IMR-90 (cell line): ENCODE measurements at regions not wholly inside any gene's neighbourhood (a gene's known extent, or its start where the extent isn't known, plus 50 kb on each side); places are given as distances from the start of the nearest gene placed in this dataset.

Source experiments
- ATAC-seq: fragments of 200-7000 bp; cut with Tn5 transposase; 2 replicates; pipeline ENCODE4 v1.9.1; 2020; ENCODE audit warnings: low read depth, mild to moderate bottlenecking, moderate library complexity
- BruUV-seq: library from RNA; stranded (reverse); fragments of 400-500 nt; replicated peaks from 2 replicates; lab custom pipeline; 2021; lab: Mats Ljungman, UMichigan
- CTCF ChIA-PET: fragments of 300-600 bp; formaldehyde crosslinking; extraction: SDS; loops from one replicate; lab custom pipeline; 2021; ENCODE audit warnings: antibody characterized with exemption; lab: Yijun Ruan, JAX
- POLR2A ChIA-PET: fragments of 300-600 bp; sonication (Branson Sonifier 250); formaldehyde crosslinking; loops from one replicate; lab custom pipeline; 2022; ENCODE audit warnings: antibody characterized with exemption; ENCODE audit not compliant: unreplicated experiment; lab: Charles Lee
- DNase-seq: peaks from one replicate; pipeline ENCODE4 v3.0.0; 2013
- H2AFZ ChIP-seq: replicated peaks from 2 replicates; pipeline ENCODE3; 2013; ENCODE audit warnings: low read length, mild to moderate bottlenecking; ENCODE audit not compliant: poor library complexity
- H2AK5ac ChIP-seq: 2 replicates; pipeline ENCODE4 v1.6.1; 2013; ENCODE audit warnings: low read depth, low read length, inconsistent platforms
- H2AK9ac ChIP-seq: replicated peaks from 2 replicates; pipeline ENCODE3; 2013; ENCODE audit warnings: mild to moderate bottlenecking, low read depth, low read length, moderate library complexity; ENCODE audit not compliant: poor library complexity
- H2BK120ac ChIP-seq: 2 replicates; pipeline ENCODE4 v1.6.1; 2013; ENCODE audit warnings: low read depth, low read length, inconsistent platforms
- H2BK15ac ChIP-seq: 3 replicates; pipeline ENCODE4 v1.6.1; 2013; ENCODE audit warnings: low read depth, low read length, inconsistent platforms
- H2BK20ac ChIP-seq: 2 replicates; pipeline ENCODE4 v1.6.1; 2013; ENCODE audit warnings: low read depth, mild to moderate bottlenecking, inconsistent platforms, low read length, moderate library complexity
- H2BK5ac ChIP-seq: 2 replicates; pipeline ENCODE4 v1.6.1; 2013; ENCODE audit warnings: mild to moderate bottlenecking, low read depth, low read length, inconsistent platforms; ENCODE audit not compliant: poor library complexity, severe bottlenecking
- H3K14ac ChIP-seq: replicated peaks from 2 replicates; pipeline ENCODE4 v1.6.1; 2013; ENCODE audit warnings: low read depth, low read length, inconsistent platforms
- H3K18ac ChIP-seq: 2 replicates; pipeline ENCODE4 v1.6.1; 2013; ENCODE audit warnings: low read depth, low read length, control low read depth
- H3K23ac ChIP-seq: 2 replicates; pipeline ENCODE4 v1.6.1; 2013; ENCODE audit warnings: low read depth, low read length, inconsistent platforms
- H3K27ac ChIP-seq: 2 replicates; pipeline ENCODE4 v1.5.1; 2013; ENCODE audit warnings: mild to moderate bottlenecking, control low read depth, low read length; ENCODE audit not compliant: insufficient read depth
- H3K27me3 ChIP-seq: 2 replicates; pipeline ENCODE4 v1.6.1; 2013; ENCODE audit warnings: low read length; ENCODE audit not compliant: control insufficient read depth, insufficient read depth
- H3K36me3 ChIP-seq: 2 replicates; pipeline ENCODE4 v1.6.1; 2013; ENCODE audit warnings: low read length, mixed read lengths; ENCODE audit not compliant: control insufficient read depth, insufficient read depth
- H3K4ac ChIP-seq: 2 replicates; pipeline ENCODE4 v1.6.1; 2013; ENCODE audit warnings: low read depth, low read length, inconsistent platforms
- H3K4me1 ChIP-seq: 2 replicates; pipeline ENCODE4 v1.6.1; 2013; ENCODE audit warnings: low read length, mixed read lengths; ENCODE audit not compliant: control insufficient read depth, insufficient read depth
- H3K4me2 ChIP-seq: 2 replicates; pipeline ENCODE4 v1.6.1; 2013; ENCODE audit warnings: low read depth, mild to moderate bottlenecking, control low read depth, low read length, moderate library complexity
- H3K4me3 ChIP-seq: 2 replicates; pipeline ENCODE4 v1.5.1; 2013; ENCODE audit warnings: low read depth, mild to moderate bottlenecking, control low read depth, low read length, moderate library complexity; ENCODE audit not compliant: insufficient read depth
- H3K56ac ChIP-seq: 2 replicates; pipeline ENCODE4 v1.6.1; 2013; ENCODE audit warnings: low read length, inconsistent platforms; ENCODE audit not compliant: insufficient read depth; ENCODE audit errors: extremely low read depth
- H3K79me1 ChIP-seq, 2 experiments: 2 replicates each; pipeline ENCODE4 v1.6.1; 2013; ENCODE audit warnings: low read length in 2 of 2, inconsistent platforms in 1 of 2, low read depth in 1 of 2
- H3K9ac ChIP-seq: 2 replicates; pipeline ENCODE4 v1.6.1; 2013; ENCODE audit warnings: low read depth, low read length, control low read depth
- H3K9me1 ChIP-seq: 2 replicates; pipeline ENCODE4 v1.6.1; 2013; ENCODE audit warnings: low read length, inconsistent platforms; ENCODE audit not compliant: insufficient read depth
- H3K9me3 ChIP-seq: 2 replicates; pipeline ENCODE4 v1.6.1; 2013; ENCODE audit warnings: low read length; ENCODE audit not compliant: control insufficient read depth, insufficient read depth
- H4K20me1 ChIP-seq: 2 replicates; pipeline ENCODE4 v1.6.1; 2013; ENCODE audit warnings: low read length, inconsistent platforms; ENCODE audit not compliant: insufficient read depth
- H4K5ac ChIP-seq: 2 replicates; pipeline ENCODE4 v1.6.1; 2013; ENCODE audit warnings: mild to moderate bottlenecking, low read depth, low read length, control low read depth
- H4K8ac ChIP-seq, 2 experiments: 2 replicates each; pipeline ENCODE4 v1.6.1; 2013; ENCODE audit warnings: low read depth in 2 of 2, low read length in 2 of 2, control low read depth in 1 of 2, inconsistent platforms in 1 of 2
- H4K91ac ChIP-seq: 2 replicates; pipeline ENCODE4 v1.6.1; 2013; ENCODE audit warnings: low read depth, low read length, inconsistent platforms; ENCODE audit not compliant: insufficient read depth
- CEBPB ChIP-seq: IDR thresholded peaks from 2 replicates; pipeline ENCODE4 v1.6.1; 2012; ENCODE audit warnings: low read depth, low read length, improper control_type of control experiment
- RAD21 ChIP-seq: IDR thresholded peaks from 2 replicates; pipeline ENCODE4 v1.6.1; 2012; ENCODE audit warnings: low read length, improper control_type of control experiment
- WGBS, 2 experiments: methylation state at CpG; one replicate each; pipeline versions ENCODE4 v1.1.5 to v1.1.7; 2013; ENCODE audit warnings: missing lambda C conversion rate in 2 of 2; ENCODE audit not compliant: insufficient read length in 1 of 2; ENCODE audit errors: extremely low coverage in 2 of 2; 5-methylcytosine and 5-hydroxymethylcytosine counted together
- dilution Hi-C: fragments of 300-500 bp; cut with HindIII; formaldehyde crosslinking; loops from one replicate; pipeline ENCODE4 v1.14.3; 2018; ENCODE audit warnings: low sequenced_read_pairs; ENCODE audit not compliant: unreplicated experiment
- in situ Hi-C: fragments of 300-500 bp; cut with MboI; formaldehyde crosslinking; loops from 3 replicates; pipeline ENCODE4 v1.14.3; 2019; ENCODE audit warnings: low sequenced_read_pairs, inconsistent platforms, mixed read lengths
- intact Hi-C: fragments of 100-400 bp; cut with micrococcal nuclease; formaldehyde crosslinking; loops from 2 replicates; pipeline ENCODE4 v1.10.0; 2022
- TF ChIP-seq, protein P1 (sequence below): fragments of 150-350 bp; IDR thresholded peaks from 2 replicates; pipeline ENCODE4 v1.6.1; 2016; ENCODE audit warnings: low read depth, mild to moderate bottlenecking, low read length, moderate library complexity, borderline replicate concordance

DNA sequence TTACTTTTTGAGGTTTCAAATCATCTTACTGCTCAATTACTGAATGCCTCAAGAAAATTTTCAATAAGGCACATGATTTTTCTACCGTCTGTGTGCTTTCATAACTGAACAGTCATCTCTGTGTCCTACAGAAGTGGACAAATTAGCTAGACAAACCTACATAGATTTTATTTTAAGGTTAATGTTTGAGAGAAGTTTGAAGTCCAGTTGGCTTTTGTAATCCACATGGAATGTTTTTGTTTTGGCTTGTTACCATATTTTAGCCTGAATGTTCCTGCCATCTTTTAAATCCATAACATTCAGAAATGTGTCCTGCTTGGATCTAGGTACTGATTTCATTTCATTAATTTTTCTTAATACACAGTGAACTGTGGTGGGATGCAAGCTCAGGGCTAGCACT, 730.1 kb downstream of the IGSF11 start:
- Histone ChIP-seq H2AFZ (no peak overlapping the region), H2AK5ac (no peak overlapping the region), H3K9ac (no peak overlapping the region), H3K4me1 (no peaks in the 10 kb centered on the region), H2AK9ac (no peak overlapping the region), H3K18ac (no peak overlapping the region), H3K79me1 (no peaks in the 10 kb centered on the region), H2BK120ac (no peak overlapping the region), H3K27ac (no peak overlapping the region), H3K4me2 (no peak overlapping the region), H3K9me1 (no peaks in the 10 kb centered on the region), H3K4ac (no peak overlapping the region), H3K36me3 (no peaks in the 10 kb centered on the region), H3K14ac (no peak overlapping the region), H4K91ac (no peak overlapping the region), H4K5ac (no peak overlapping the region), H3K27me3 (no peaks in the 10 kb centered on the region), H3K9me3 (no peaks in the 10 kb centered on the region; the same call in 1 of the 2 replicates), H4K20me1 (no peaks in the 10 kb centered on the region), H2BK20ac (no peak overlapping the region), H3K23ac (no peak overlapping the region), H2BK15ac (no peak overlapping the region), H4K8ac (no peak overlapping the region), H2BK5ac (no peak overlapping the region), H3K4me3 (no peak overlapping the region), H3K56ac (no peak overlapping the region)
- ATAC-seq = no peak
- ChIA-PET CTCF (no interaction called here), POLR2A (no interaction called here)
- WGBS, 2 experiments = no CpG with 5 or more reads among the region's 1 CpG
- no peak for DNase-seq
- no TSS peak for BruUV-seq
- dilution Hi-C loops = no loop called here
- TF ChIP-seq, protein P1, sequence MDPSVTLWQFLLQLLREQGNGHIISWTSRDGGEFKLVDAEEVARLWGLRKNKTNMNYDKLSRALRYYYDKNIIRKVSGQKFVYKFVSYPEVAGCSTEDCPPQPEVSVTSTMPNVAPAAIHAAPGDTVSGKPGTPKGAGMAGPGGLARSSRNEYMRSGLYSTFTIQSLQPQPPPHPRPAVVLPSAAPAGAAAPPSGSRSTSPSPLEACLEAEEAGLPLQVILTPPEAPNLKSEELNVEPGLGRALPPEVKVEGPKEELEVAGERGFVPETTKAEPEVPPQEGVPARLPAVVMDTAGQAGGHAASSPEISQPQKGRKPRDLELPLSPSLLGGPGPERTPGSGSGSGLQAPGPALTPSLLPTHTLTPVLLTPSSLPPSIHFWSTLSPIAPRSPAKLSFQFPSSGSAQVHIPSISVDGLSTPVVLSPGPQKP = no peak
- TF ChIP-seq RAD21 = no peak
- TF ChIP-seq CEBPB = no peak
- in situ Hi-C loops = no loop called here
- intact Hi-C loops = no loop called here
